H1 (cell line): ENCODE measurements at regions not wholly inside any gene's neighbourhood (a gene's known extent, or its start where the extent isn't known, plus 50 kb on each side); places are given as distances from the start of the nearest gene placed in this dataset.

Experiments
- ASH2L ChIP-seq: fragments of 200-600, 300-600 bp; sonication (generic); IDR thresholded peaks from one replicate; pipeline ENCODE4 v1.7.1; 2017; ENCODE audit warnings: low read length
- BACH1 ChIP-seq: IDR thresholded peaks from 2 replicates; pipeline ENCODE4 v1.6.1; 2012; ENCODE audit warnings: low read length, improper control_type of control experiment
- CHD2 ChIP-seq: IDR thresholded peaks from 2 replicates; pipeline ENCODE4 v1.6.1; 2012; ENCODE audit warnings: low read length, improper control_type of control experiment
- FOSL1 ChIP-seq: IDR thresholded peaks from 2 replicates; pipeline ENCODE4 v1.6.1; 2011; ENCODE audit warnings: mild to moderate bottlenecking, low read depth, low read length, moderate library complexity; ENCODE audit not compliant: insufficient read depth
- JUN ChIP-seq: IDR thresholded peaks from 2 replicates; pipeline ENCODE4 v1.6.1; 2011; ENCODE audit warnings: low read depth, mild to moderate bottlenecking, improper control_type of control experiment, low read length
- RAD21 ChIP-seq, 2 experiments: IDR thresholded peaks in 1 of 2; conservative IDR thresholded peaks in 1 of 2; 2 replicates each; pipeline ENCODE4 v1.6.1; 2011; ENCODE audit warnings: low read depth in 2 of 2, low read length in 2 of 2, improper control_type of control experiment in 1 of 2, inconsistent platforms in 1 of 2, mild to moderate bottlenecking in 1 of 2, moderate library complexity in 1 of 2
- RBBP5 ChIP-seq: IDR thresholded peaks from 2 replicates; pipeline ENCODE4 v1.7.1; 2012; ENCODE audit warnings: low read depth, mild to moderate bottlenecking, inconsistent platforms, low read length, moderate library complexity, borderline replicate concordance

DNA sequence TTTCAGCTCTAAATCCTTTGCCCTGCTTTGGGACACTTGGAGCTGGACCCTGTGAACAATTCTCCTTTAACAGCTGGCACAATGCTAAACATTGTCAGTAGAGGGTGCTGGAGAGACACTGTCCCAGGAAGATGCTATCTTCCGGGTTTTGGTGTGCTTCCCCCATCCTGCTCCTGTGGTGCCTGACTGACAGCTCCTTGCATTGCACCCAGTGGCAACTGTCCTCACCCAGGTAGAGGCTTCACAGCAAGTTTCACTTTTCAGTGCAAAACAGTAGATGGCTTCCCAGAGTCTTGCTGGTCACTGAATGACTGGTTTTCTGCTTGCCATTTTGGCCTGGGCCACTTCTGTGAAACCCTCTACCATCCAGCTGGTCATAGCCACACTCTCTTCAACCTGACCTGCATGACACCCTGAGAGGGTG, 77.3 kb downstream of the CDC14C start (continued):
- TF ChIP-seq ASH2L = no peak
- TF ChIP-seq JUN = no peak
- no peak for TF ChIP-seq BACH1
- TF ChIP-seq FOSL1 = no peak
- peak; percentile 98 for TF ChIP-seq RAD21 (IDR thresholded peaks at IDR 0.05 in 1 of 2, conservative IDR thresholded peaks at IDR 0.05 in 1 of 2; ENCODE audit: low read depth in 2 of 2, low read length in 2 of 2)
- TF ChIP-seq RBBP5 = no peak
- TF ChIP-seq CHD2 = peak; percentile 48; the same call in 1 of the 2 replicates
